GM12878 (cell line): ENCODE measurements at regions not wholly inside any gene's neighbourhood (a gene's known extent, or its start where the extent isn't known, plus 50 kb on each side); places are given as distances from the start of the nearest gene placed in this dataset.

ENCODE experiments used
- ATAC-seq: fragments of 200-7000 bp; cut with Tn5 transposase; 3 replicates; pipeline ENCODE4 v1.9.1; 2020; ENCODE audit warnings: mild to moderate bottlenecking, moderate library complexity
- BruUV-seq: library from RNA; stranded (reverse); fragments of 400-500 nt; replicated peaks from 2 replicates; lab custom pipeline; 2021; lab: Mats Ljungman, UMichigan
- CTCF ChIA-PET: fragments of 300-600 bp; sonication (Branson Sonifier 250); formaldehyde crosslinking; extraction: SDS; loops from one replicate; lab custom pipeline; 2021; ENCODE audit warnings: inconsistent platforms; lab: Yijun Ruan, JAX
- POLR2A ChIA-PET: fragments of 350-600 bp; formaldehyde crosslinking; extraction: SDS; loops from one replicate; lab custom pipeline; 2021; ENCODE audit warnings: inconsistent platforms; lab: Charles Lee
- RAD21 ChIA-PET: fragments of 300-600 bp; sonication (Branson Sonifier 250); formaldehyde crosslinking; loops from one replicate; lab custom pipeline; 2023; ENCODE audit warnings: antibody characterized with exemption; ENCODE audit not compliant: unreplicated experiment; lab: Charles Lee
- SMC1A ChIA-PET: fragments of 300-600 bp; sonication (Branson Sonifier 250); formaldehyde crosslinking; loops from one replicate; lab custom pipeline; 2023; ENCODE audit not compliant: unreplicated experiment, uncharacterized antibody; lab: Charles Lee
- DNase-seq: peaks from one replicate; pipeline ENCODE4 v3.0.0-alpha.2; 2011; ENCODE audit warnings: low read depth, low spot score
- FAIRE-seq: peaks from 3 replicates; lab custom pipeline; 2011; peaks lifted over from hg19 to GRCh38; lab: Jason Lieb, UNC
- H2AFZ ChIP-seq: 2 replicates; pipeline ENCODE4 v1.6.0; 2011; ENCODE audit warnings: low read depth, low read length, control low read depth; ENCODE audit not compliant: control insufficient read depth
- H3K27ac ChIP-seq: 2 replicates; pipeline ENCODE4 v1.5.1; 2011; ENCODE audit warnings: control low read depth; ENCODE audit not compliant: control insufficient read depth, insufficient read depth
- H3K27me3 ChIP-seq, 2 experiments: replicated peaks in 1 of 2; 2 replicates each; pipeline versions ENCODE4 v1.6.0 to v1.6.1; 2011; ENCODE audit warnings: low read length in 1 of 2; ENCODE audit not compliant: control insufficient read depth in 2 of 2, insufficient read depth in 2 of 2
- H3K36me3 ChIP-seq, 2 experiments: 2 replicates each; pipeline ENCODE4 v1.5.1; 2011; ENCODE audit warnings: low read length in 1 of 2; ENCODE audit not compliant: control insufficient read depth in 2 of 2, insufficient read depth in 2 of 2
- H3K4me1 ChIP-seq: 2 replicates; pipeline ENCODE4 v1.6.1; 2011; ENCODE audit warnings: mild to moderate bottlenecking, low read length, moderate library complexity, mixed read lengths; ENCODE audit not compliant: control insufficient read depth, insufficient read depth
- H3K4me2 ChIP-seq: 2 replicates; pipeline ENCODE4 v1.6.0; 2011; ENCODE audit warnings: control low read depth; ENCODE audit not compliant: control insufficient read depth, insufficient read depth
- H3K4me3 ChIP-seq: fragments of 200-600 bp; sonication (generic); 2 replicates; pipeline ENCODE4 v1.5.1; 2016
- H3K79me2 ChIP-seq: 2 replicates; pipeline ENCODE4 v1.6.0; 2011; ENCODE audit warnings: low read length; ENCODE audit not compliant: control insufficient read depth, insufficient read depth
- H3K9ac ChIP-seq: 2 replicates; pipeline ENCODE4 v1.8.0; 2011; ENCODE audit warnings: low read length, control low read depth, mixed read lengths; ENCODE audit not compliant: control insufficient read depth, insufficient read depth
- H3K9me3 ChIP-seq: replicated peaks from 3 replicates; pipeline ENCODE4 v1.5.1; 2011; ENCODE audit warnings: mild to moderate bottlenecking, low read length; ENCODE audit not compliant: control insufficient read depth, insufficient read depth
- H4K20me1 ChIP-seq: 2 replicates; pipeline ENCODE4 v1.6.0; 2011; ENCODE audit not compliant: control insufficient read depth, insufficient read depth
- BACH1 ChIP-seq: fragments of 450-650 bp; IDR thresholded peaks from 2 replicates; pipeline ENCODE4 v1.6.1; 2017; ENCODE audit warnings: mild to moderate bottlenecking, borderline replicate concordance
- CEBPZ ChIP-seq: fragments of 150-350 bp; IDR thresholded peaks from 2 replicates; pipeline ENCODE4 v1.6.1; 2016; ENCODE audit warnings: low read depth, low read length
- CHD2 ChIP-seq: IDR thresholded peaks from 2 replicates; pipeline ENCODE4 v1.6.1; 2011; ENCODE audit warnings: low read depth, low read length, improper control_type of control experiment, borderline replicate concordance
- CHD4 ChIP-seq: fragments of 200-600 bp; sonication (generic); IDR thresholded peaks from 2 replicates; pipeline ENCODE4 v1.6.1; 2016; ENCODE audit warnings: mild to moderate bottlenecking
- GATAD2B ChIP-seq: fragments of 450-650 bp; conservative IDR thresholded peaks from 2 replicates; pipeline ENCODE4 v1.6.1; 2017; ENCODE audit warnings: low read depth, mild to moderate bottlenecking, moderate library complexity
- JUNB ChIP-seq: IDR thresholded peaks from 2 replicates; pipeline ENCODE4 v1.6.1; 2016; ENCODE audit warnings: antibody characterized with exemption, mild to moderate bottlenecking
- KAT2A ChIP-seq: conservative IDR thresholded peaks from 2 replicates; pipeline ENCODE4 v1.6.1; 2011; ENCODE audit warnings: low read depth, low read length; ENCODE audit not compliant: control insufficient read depth
- MLLT1 ChIP-seq: fragments of 450-650 bp; IDR thresholded peaks from 2 replicates; pipeline ENCODE4 v1.6.1; 2016; ENCODE audit warnings: mild to moderate bottlenecking
- NR2C2 ChIP-seq: IDR thresholded peaks from 2 replicates; pipeline ENCODE4 v1.6.1; 2011; ENCODE audit warnings: borderline replicate concordance, low read depth; ENCODE audit not compliant: control insufficient read depth, insufficient read length
- NR2F1 ChIP-seq: fragments of 450-650 bp; conservative IDR thresholded peaks from 2 replicates; pipeline ENCODE4 v1.6.1; 2017; ENCODE audit warnings: mild to moderate bottlenecking
- POU2F2 ChIP-seq: IDR thresholded peaks from 3 replicates; pipeline ENCODE4 v1.6.1; 2011; ENCODE audit warnings: low read depth, mild to moderate bottlenecking, low read length, borderline replicate concordance
- SPI1 ChIP-seq: IDR thresholded peaks from 2 replicates; pipeline ENCODE4 v1.6.1; 2011; ENCODE audit warnings: low read depth, mild to moderate bottlenecking, low read length, moderate library complexity, borderline replicate concordance; ENCODE audit not compliant: insufficient read depth
- USF2 ChIP-seq: IDR thresholded peaks from 2 replicates; pipeline ENCODE4 v1.6.1; 2011; ENCODE audit warnings: low read depth, low read length, improper control_type of control experiment, borderline replicate concordance
- ZNF622 ChIP-seq: fragments of 450-650 bp; IDR thresholded peaks from 2 replicates; pipeline ENCODE4 v1.6.1; 2017; ENCODE audit warnings: mild to moderate bottlenecking, inconsistent platforms
- ZSCAN29 ChIP-seq: fragments of 450-650 bp; IDR thresholded peaks from 2 replicates; pipeline ENCODE4 v1.6.1; 2017; ENCODE audit warnings: mild to moderate bottlenecking, moderate library complexity
- WGBS: methylation state at CpG from one replicate; pipeline ENCODE4 v1.1.6; 2016; ENCODE audit warnings: low lambda C conversion rate; ENCODE audit not compliant: insufficient replicate concordance, insufficient coverage; ENCODE audit errors: missing lambda C conversion rate; 5-methylcytosine and 5-hydroxymethylcytosine counted together
- in situ Hi-C: fragments of 300-500 bp; cut with MboI; formaldehyde crosslinking; loops from 9 replicates; pipeline ENCODE4 v1.14.3; 2018; ENCODE audit warnings: mixed read lengths
- intact Hi-C: fragments of 100-400 bp; cut with micrococcal nuclease; formaldehyde crosslinking; loops from one replicate; pipeline ENCODE4 v1.14.2; 2022; ENCODE audit not compliant: unreplicated experiment
- TF ChIP-seq, protein P1 (sequence below): fragments of 450-650 bp; IDR thresholded peaks from 2 replicates; pipeline ENCODE4 v1.6.1; 2017; ENCODE audit warnings: low read depth, mild to moderate bottlenecking, moderate library complexity
- TF ChIP-seq, protein P2 (sequence below): fragments of 450-650 bp; IDR thresholded peaks from 2 replicates; pipeline ENCODE4 v1.6.1; 2017; ENCODE audit warnings: mild to moderate bottlenecking, low read depth, inconsistent platforms; ENCODE audit not compliant: poor library complexity, severe bottlenecking

- ATAC-seq (no peak), DNase-seq (no peak), FAIRE-seq (no peak)
- no peak overlapping the region for H2AFZ ChIP-seq
- H3K9me3 ChIP-seq, result no peaks in the 10 kb centered on the region
- H3K4me3 ChIP-seq, result no peak overlapping the region
- no peak overlapping the region for H3K9ac ChIP-seq
- no TSS peak for BruUV-seq
- H3K4me2 ChIP-seq, result no peak overlapping the region
- no peaks in the 10 kb centered on the region for H3K79me2 ChIP-seq
- in situ Hi-C loops, result no loop called here
- WGBS, result 21% methylated on average over 9 of the region's 9 CpGs
- H4K20me1 ChIP-seq, result no peaks in the 10 kb centered on the region
- CTCF ChIA-PET, result no interaction called here
- SMC1A ChIA-PET, result no interaction called here
- H3K27ac ChIP-seq, result no peak overlapping the region
- RAD21 ChIA-PET, result no interaction called here
- intact Hi-C loops, result no loop called here
- H3K27me3 ChIP-seq, result no peaks in the 10 kb centered on the region
- H3K36me3 ChIP-seq, result no peaks in the 10 kb centered on the region
- no peaks in the 10 kb centered on the region for H3K4me1 ChIP-seq
- POLR2A ChIA-PET, result no interaction called here
- TF ChIP-seq JUNB, result no peak
- TF ChIP-seq CHD2, result no peak
- TF ChIP-seq BACH1, result no peak
- no peak for TF ChIP-seq MLLT1
- TF ChIP-seq USF2, result no peak
- TF ChIP-seq SPI1, result no peak
- TF ChIP-seq, protein P1, sequence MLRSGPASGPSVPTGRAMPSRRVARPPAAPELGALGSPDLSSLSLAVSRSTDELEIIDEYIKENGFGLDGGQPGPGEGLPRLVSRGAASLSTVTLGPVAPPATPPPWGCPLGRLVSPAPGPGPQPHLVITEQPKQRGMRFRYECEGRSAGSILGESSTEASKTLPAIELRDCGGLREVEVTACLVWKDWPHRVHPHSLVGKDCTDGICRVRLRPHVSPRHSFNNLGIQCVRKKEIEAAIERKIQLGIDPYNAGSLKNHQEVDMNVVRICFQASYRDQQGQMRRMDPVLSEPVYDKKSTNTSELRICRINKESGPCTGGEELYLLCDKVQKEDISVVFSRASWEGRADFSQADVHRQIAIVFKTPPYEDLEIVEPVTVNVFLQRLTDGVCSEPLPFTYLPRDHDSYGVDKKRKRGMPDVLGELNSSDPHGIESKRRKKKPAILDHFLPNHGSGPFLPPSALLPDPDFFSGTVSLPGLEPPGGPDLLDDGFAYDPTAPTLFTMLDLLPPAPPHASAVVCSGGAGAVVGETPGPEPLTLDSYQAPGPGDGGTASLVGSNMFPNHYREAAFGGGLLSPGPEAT, result no peak
- no peak for TF ChIP-seq CEBPZ
- TF ChIP-seq CHD4, result no peak
- no peak for TF ChIP-seq ZNF622
- TF ChIP-seq POU2F2, result no peak
- no peak for TF ChIP-seq GATAD2B
- TF ChIP-seq, protein P2, sequence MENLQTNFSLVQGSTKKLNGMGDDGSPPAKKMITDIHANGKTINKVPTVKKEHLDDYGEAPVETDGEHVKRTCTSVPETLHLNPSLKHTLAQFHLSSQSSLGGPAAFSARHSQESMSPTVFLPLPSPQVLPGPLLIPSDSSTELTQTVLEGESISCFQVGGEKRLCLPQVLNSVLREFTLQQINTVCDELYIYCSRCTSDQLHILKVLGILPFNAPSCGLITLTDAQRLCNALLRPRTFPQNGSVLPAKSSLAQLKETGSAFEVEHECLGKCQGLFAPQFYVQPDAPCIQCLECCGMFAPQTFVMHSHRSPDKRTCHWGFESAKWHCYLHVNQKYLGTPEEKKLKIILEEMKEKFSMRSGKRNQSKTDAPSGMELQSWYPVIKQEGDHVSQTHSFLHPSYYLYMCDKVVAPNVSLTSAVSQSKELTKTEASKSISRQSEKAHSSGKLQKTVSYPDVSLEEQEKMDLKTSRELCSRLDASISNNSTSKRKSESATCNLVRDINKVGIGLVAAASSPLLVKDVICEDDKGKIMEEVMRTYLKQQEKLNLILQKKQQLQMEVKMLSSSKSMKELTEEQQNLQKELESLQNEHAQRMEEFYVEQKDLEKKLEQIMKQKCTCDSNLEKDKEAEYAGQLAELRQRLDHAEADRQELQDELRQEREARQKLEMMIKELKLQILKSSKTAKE, result no peak
- no peak for TF ChIP-seq ZSCAN29
- no peak for TF ChIP-seq NR2C2
- no peak for TF ChIP-seq KAT2A
- no peak for TF ChIP-seq NR2F1
Observed at GRCh38 chr9:87085521-87085920, 138.2 kb upstream of the GAS1 start.
